Heart left ventricle (tissue), 16 donors: ENCODE measurements at regions not wholly inside any gene's neighbourhood (a gene's known extent, or its start where the extent isn't known, plus 50 kb on each side); places are given as distances from the start of the nearest gene placed in this dataset.

ENCODE experiments used
- ATAC-seq, 4 donors: fragments of 200-7000 bp; cut with Tn5 transposase; one replicate each; pipeline ENCODE4 v1.9.1; 2020 to 2022; ENCODE audit warnings: moderate library complexity in 4 of 4, mild to moderate bottlenecking in 3 of 4, moderate number of reproducible peaks in 1 of 4
- DNase-seq, 5 donors: peaks; one replicate each; pipeline ENCODE4 v3.0.0-alpha.2; 2020
- H3K27ac ChIP-seq, 12 donors: fragments of 200-600 bp; sonication (generic) in 4 of 12; one replicate each; pipeline versions ENCODE4 v1.5.0 to v1.8.0; 2016 to 2022; ENCODE audit warnings: mild to moderate bottlenecking in 2 of 12
- H3K27me3 ChIP-seq, 9 donors: fragments of 200-600 bp; sonication (generic) in 2 of 9; one replicate each; pipeline versions ENCODE4 v1.5.1 to v1.8.0; 2016 to 2022; ENCODE audit warnings: mild to moderate bottlenecking in 3 of 9
- H3K36me3 ChIP-seq, 9 donors: fragments of 200-600 bp; sonication (generic) in 2 of 9; one replicate each; pipeline versions ENCODE4 v1.5.0 to v1.8.0; 2018 to 2022; ENCODE audit warnings: mild to moderate bottlenecking in 2 of 9
- H3K4me1 ChIP-seq, 12 donors: fragments of 200-600 bp; sonication (generic) in 4 of 12; one replicate each; pipeline versions ENCODE4 v1.5.0 to v1.8.0; 2016 to 2022; ENCODE audit warnings: mild to moderate bottlenecking in 3 of 12
- H3K4me3 ChIP-seq, 12 donors: fragments of 200-600 bp; sonication (generic) in 4 of 12; one replicate each; pipeline versions ENCODE4 v1.5.0 to v1.8.0; 2017 to 2022; ENCODE audit warnings: mild to moderate bottlenecking in 9 of 12, moderate library complexity in 4 of 12
- H3K9me3 ChIP-seq, 12 donors: fragments of 200-600 bp; sonication (generic) in 4 of 12; one replicate each; pipeline versions ENCODE4 v1.5.0 to v1.8.0; 2016 to 2022; ENCODE audit warnings: mild to moderate bottlenecking in 1 of 12
- POLR2A ChIP-seq, 2 donors: fragments of 450-650 bp; IDR thresholded peaks; one replicate each; pipeline ENCODE4 v1.6.1; 2017; ENCODE audit warnings: antibody characterized with exemption in 2 of 2, mild to moderate bottlenecking in 2 of 2, moderate library complexity in 2 of 2
- WGBS, 4 donors: extraction: QIAGEN DNeasy Blood & Tissue Kit in 2 of 4; methylation state at CpG; one replicate each; pipeline versions ENCODE4 v1.1.5 to v1.1.7; 2013 to 2018; 5-methylcytosine and 5-hydroxymethylcytosine counted together
- intact Hi-C, 10 donors: fragments of 100-400 bp; cut with DNase I; formaldehyde crosslinking; loops; one replicate each; pipeline versions ENCODE4 v1.11.1 to v1.14.2; 2022
- TF ChIP-seq, protein P1 (sequence below), 12 donors: fragments of 200-600 bp; sonication (generic) in 4 of 12; IDR thresholded peaks; one replicate each; pipeline versions ENCODE4 v1.5.0 to v1.8.0; 2018 to 2022; ENCODE audit warnings: antibody characterized with exemption in 12 of 12, mild to moderate bottlenecking in 5 of 12
- donor health status: ischemic (EF 13 %, LVEDD 7.1; RV severe dilation, severe dysfunction).
- donor health status: healthy with polysubstance abuse.
- donor health status: DM: no; HTN: yes; CAD: no.
- donor health status: DM: no; HTN: no; CAD: no.
- donor health status: ischemic (EF 25% LVEDD 6.9; RV normal size, moderate dysfunction).
- donor health status: ischemic (EF 25% LVEDD 5.7; RV mildly dilated, moderate dysfunction).
- donor health status: healthy.
- donor health status: DM: yes; HTN: yes; CAD: no.
- donor health status: ischemic (EF 35%, LVEDD 5.7; RV mildly dilated, moderate dysfunction).
- donor health status: nonischemic (EF 11% LVEDD 7.7; RV severe dilation, severe dysfunction).
- donor health status: DM: yes; HTN: yes; CAD: no.
- donor health status: PGD.
- donor health status: ischemic (EF 29% LVEDD 5.4; RV normal size, mild dysfunction).
- donor health status: nonischemic (EF 23%, LVEDD 6.1; RV moderate dilation, normal function).

DNA sequence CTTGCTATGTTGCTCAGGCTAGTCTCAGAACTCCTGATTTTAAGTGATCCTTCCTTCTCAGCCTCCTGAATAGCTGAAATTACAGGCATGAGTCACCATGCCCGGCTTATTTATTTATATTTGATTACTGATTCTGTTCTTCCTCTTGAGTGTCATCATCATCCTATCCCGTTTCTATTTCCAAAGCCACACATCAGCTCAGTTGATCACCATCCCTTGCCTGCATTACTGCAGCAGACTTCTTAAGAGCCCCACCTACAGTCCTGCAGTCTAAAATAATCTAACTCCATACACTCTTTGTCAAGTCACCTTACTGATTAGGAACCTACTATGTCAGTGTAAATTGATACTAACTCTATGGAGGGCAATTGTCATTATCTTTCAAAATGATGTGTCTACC is 138.9 kb upstream of the RAI14 start:
- TF ChIP-seq, protein P1, sequence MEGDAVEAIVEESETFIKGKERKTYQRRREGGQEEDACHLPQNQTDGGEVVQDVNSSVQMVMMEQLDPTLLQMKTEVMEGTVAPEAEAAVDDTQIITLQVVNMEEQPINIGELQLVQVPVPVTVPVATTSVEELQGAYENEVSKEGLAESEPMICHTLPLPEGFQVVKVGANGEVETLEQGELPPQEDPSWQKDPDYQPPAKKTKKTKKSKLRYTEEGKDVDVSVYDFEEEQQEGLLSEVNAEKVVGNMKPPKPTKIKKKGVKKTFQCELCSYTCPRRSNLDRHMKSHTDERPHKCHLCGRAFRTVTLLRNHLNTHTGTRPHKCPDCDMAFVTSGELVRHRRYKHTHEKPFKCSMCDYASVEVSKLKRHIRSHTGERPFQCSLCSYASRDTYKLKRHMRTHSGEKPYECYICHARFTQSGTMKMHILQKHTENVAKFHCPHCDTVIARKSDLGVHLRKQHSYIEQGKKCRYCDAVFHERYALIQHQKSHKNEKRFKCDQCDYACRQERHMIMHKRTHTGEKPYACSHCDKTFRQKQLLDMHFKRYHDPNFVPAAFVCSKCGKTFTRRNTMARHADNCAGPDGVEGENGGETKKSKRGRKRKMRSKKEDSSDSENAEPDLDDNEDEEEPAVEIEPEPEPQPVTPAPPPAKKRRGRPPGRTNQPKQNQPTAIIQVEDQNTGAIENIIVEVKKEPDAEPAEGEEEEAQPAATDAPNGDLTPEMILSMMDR (IDR thresholded peaks at IDR 0.05): no peak
- no peak for TF ChIP-seq POLR2A (IDR thresholded peaks at IDR 0.05)
- Histone ChIP-seq H3K4me1 (peaks cover 0 to 3% (median 0%) of the 10 kb centered on the region in 12 donors), H3K27ac (no peak overlapping the region), H3K27me3 (no peaks in the 10 kb centered on the region), H3K4me3 (no peak overlapping the region), H3K36me3 (no peaks in the 10 kb centered on the region), H3K9me3 (no peaks in the 10 kb centered on the region)
- no peak for DNase-seq
- intact Hi-C loops: no loop called here
- no peak for ATAC-seq
- WGBS, 4 donors: 33 to 54% (median 43%) methylated on average over 2 of the region's 2 CpGs

DNA sequence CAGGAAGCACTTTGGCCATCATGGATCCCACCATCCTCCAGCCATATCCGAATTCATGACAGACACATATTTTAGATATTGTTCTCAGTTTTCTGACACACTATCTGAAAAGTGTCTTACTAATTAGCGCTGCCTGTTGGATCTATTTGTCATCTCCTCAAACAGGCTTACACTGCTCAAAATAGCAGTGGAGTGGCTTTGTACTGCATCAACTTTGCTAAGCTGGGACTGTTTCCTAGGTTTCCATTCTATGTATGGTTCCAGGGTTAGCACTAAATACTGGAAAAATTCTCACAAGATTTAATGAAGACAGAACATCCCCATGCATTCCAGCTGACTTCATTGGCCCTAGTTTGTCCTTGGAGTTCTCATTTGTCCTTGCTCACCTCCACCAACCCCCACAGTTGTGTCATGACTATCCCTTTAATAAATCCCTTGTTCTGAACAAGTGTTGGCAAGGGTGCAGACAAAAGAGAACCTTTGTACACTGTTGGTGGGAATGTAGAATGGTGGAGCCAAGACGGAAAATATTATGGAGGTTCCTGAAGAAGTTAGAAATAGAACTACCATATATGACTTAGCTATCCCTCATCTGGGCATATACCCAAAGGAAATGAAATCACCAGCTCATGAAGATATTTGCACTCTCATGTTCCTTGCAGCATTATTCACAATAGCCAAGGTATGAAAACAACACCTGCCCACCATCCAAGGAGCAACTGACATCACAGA is 136.5 kb upstream of the RAI14 start:
- ATAC-seq: peak; percentile 47 to 75 (median 62)
- no peak for TF ChIP-seq POLR2A (IDR thresholded peaks at IDR 0.05)
- TF ChIP-seq, protein P1 (IDR thresholded peaks at IDR 0.05): no peak
- H3K27ac ChIP-seq: peak overlapping the region in 1 of 12 donors; percentile 2
- H3K9me3 ChIP-seq: no peaks in the 10 kb centered on the region
- H3K4me1 ChIP-seq: peaks cover 0 to 11% (median 0%) of the 10 kb centered on the region in 12 donors
- no peak for DNase-seq
- H3K27me3 ChIP-seq: no peaks in the 10 kb centered on the region
- H3K36me3 ChIP-seq: no peaks in the 10 kb centered on the region
- intact Hi-C loops: loop anchor here in 8 of 10 donors (5.0 to 10.0 kb wide), 4 partner anchors 32 to 378 kb away; partner anchors contain the start of gene RAI14 (in 5 of the 8)
- 18 to 66% (median 21%) methylated on average over 3 of the region's 3 CpGs for WGBS, 4 donors
- no peak overlapping the region for H3K4me3 ChIP-seq

DNA sequence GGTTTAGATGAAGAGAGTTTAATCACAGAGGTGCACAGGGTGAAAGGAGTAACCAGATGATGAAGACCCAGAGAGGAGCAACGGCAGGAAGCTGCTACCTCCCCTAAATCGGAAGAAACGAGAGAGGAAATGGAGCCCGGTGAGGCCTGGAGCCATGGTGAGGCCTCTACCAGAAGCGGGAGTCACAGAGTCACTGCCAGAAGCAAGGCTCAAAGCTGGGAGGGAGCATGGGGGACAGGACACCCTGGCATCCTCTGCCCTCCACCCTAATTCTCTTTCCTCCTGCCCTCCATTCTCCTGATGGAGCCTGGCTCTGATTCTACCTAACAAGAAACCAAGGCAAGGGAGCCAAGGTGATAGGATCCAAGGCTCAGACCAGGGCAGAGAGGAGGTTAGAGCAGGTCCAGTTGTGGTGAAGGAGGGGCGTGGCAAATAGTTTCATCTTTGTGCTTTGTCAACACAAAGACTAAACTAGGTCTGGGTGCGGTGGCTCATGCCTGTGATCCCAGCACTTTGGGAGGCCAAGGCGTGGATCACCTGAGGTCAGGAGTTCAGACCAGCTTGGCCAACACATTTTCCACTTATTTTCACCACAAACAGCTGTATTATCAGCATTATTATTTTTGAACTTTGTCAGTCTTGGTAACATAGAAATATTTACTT is 134.4 kb upstream of the RAI14 start:
- TF ChIP-seq POLR2A (IDR thresholded peaks at IDR 0.05): no peak
- TF ChIP-seq, protein P1 (IDR thresholded peaks at IDR 0.05): no peak
- ATAC-seq (no peak), DNase-seq (no peak)
- Histone ChIP-seq H3K27ac (no peak overlapping the region), H3K4me1 (peaks cover 0 to 14% (median 2%) of the 10 kb centered on the region in 12 donors), H3K9me3 (no peaks in the 10 kb centered on the region), H3K4me3 (no peak overlapping the region), H3K27me3 (no peaks in the 10 kb centered on the region), H3K36me3 (no peaks in the 10 kb centered on the region)
- 74 to 86% (median 79%) methylated on average over 8 of the region's 8 CpGs for WGBS, 4 donors
- intact Hi-C loops: loop anchor here in 8 of 10 donors (2.0 to 10.0 kb wide), 6 partner anchors 34 to 377 kb away; partner anchors contain the start of gene RAI14 (in 5 of the 8)
